ENCODE measurements at regions not wholly inside any gene's neighbourhood (a gene's known extent, or its start where the extent isn't known, plus 50 kb on each side); places are given as distances from the start of the nearest gene placed in this dataset.

- no peak for DNase-seq
These were observed 360.7 kb downstream of the SAMD5 start for GRCh38 chr6:147869201-147869600.

- no peak for DNase-seq
These were observed 361.4 kb downstream of the SAMD5 start for GRCh38 chr6:147869869-147870268.

- DNase-seq: no peak
These were observed 362.1 kb downstream of the SAMD5 start for GRCh38 chr6:147870506-147871110.

- DNase-seq: no peak
These were observed 363.5 kb downstream of the SAMD5 start for GRCh38 chr6:147872002-147872401.

GRCh38 chr6:147873816-147874215, 365.3 kb downstream of the SAMD5 start:
- no peak for DNase-seq

GRCh38 chr6:147874322-147874721, 365.8 kb downstream of the SAMD5 start:
- no peak for DNase-seq

- no peak for DNase-seq
These were observed 370.6 kb downstream of the SAMD5 start for GRCh38 chr6:147879031-147879580.

- DNase-seq: no peak
These were observed 372.9 kb downstream of the SAMD5 start for GRCh38 chr6:147881432-147881831.

GRCh38 chr6:147888374-147888773, 379.9 kb downstream of the SAMD5 start:
- DNase-seq: no peak

- DNase-seq: no peak
These were observed 383.2 kb downstream of the SAMD5 start for GRCh38 chr6:147891671-147892070.

- peak; percentile 52 for DNase-seq
These were observed 384.0 kb downstream of the SAMD5 start for GRCh38 chr6:147892476-147892875.

GRCh38 chr6:147895272-147895671, 386.8 kb downstream of the SAMD5 start:
- DNase-seq: no peak

- DNase-seq: peak; percentile 31
These were observed 391.8 kb downstream of the SAMD5 start for GRCh38 chr6:147900247-147900830.

- no peak for DNase-seq
These were observed 394.8 kb downstream of the SAMD5 start for GRCh38 chr6:147903321-147903720.

- no peak for DNase-seq
These were observed 395.4 kb downstream of the SAMD5 start for GRCh38 chr6:147903931-147904330.

GRCh38 chr6:147904416-147904815, 395.9 kb downstream of the SAMD5 start:
- no peak for DNase-seq

- no peak for DNase-seq
These were observed 397.2 kb downstream of the SAMD5 start for GRCh38 chr6:147905711-147906110.

- DNase-seq: no peak
These were observed 397.9 kb downstream of the SAMD5 start for GRCh38 chr6:147906361-147906760.

GRCh38 chr6:147909640-147910039, 401.1 kb downstream of the SAMD5 start:
- DNase-seq: no peak

- no peak for DNase-seq
These were observed 401.8 kb downstream of the SAMD5 start for GRCh38 chr6:147910281-147910680.

GRCh38 chr6:147911057-147911456, 402.6 kb downstream of the SAMD5 start:
- no peak for DNase-seq

GRCh38 chr6:147911686-147912085, 403.2 kb downstream of the SAMD5 start:
- peak; percentile 14 for DNase-seq

- DNase-seq: no peak
These were observed 414.3 kb downstream of the SAMD5 start for GRCh38 chr6:147922799-147923198.

GRCh38 chr6:147924598-147924997, 416.1 kb downstream of the SAMD5 start:
- no peak for DNase-seq

- DNase-seq: no peak
These were observed 416.8 kb upstream of the SASH1 start for GRCh38 chr6:147925826-147926225.

All from NCI-H2171 treated with DMSO at 0.1 percent for 48 hours (cell line).